ENCODE measurements at regions not wholly inside any gene's neighbourhood (a gene's known extent, or its start where the extent isn't known, plus 50 kb on each side); places are given as distances from the start of the nearest gene placed in this dataset.

DNA sequence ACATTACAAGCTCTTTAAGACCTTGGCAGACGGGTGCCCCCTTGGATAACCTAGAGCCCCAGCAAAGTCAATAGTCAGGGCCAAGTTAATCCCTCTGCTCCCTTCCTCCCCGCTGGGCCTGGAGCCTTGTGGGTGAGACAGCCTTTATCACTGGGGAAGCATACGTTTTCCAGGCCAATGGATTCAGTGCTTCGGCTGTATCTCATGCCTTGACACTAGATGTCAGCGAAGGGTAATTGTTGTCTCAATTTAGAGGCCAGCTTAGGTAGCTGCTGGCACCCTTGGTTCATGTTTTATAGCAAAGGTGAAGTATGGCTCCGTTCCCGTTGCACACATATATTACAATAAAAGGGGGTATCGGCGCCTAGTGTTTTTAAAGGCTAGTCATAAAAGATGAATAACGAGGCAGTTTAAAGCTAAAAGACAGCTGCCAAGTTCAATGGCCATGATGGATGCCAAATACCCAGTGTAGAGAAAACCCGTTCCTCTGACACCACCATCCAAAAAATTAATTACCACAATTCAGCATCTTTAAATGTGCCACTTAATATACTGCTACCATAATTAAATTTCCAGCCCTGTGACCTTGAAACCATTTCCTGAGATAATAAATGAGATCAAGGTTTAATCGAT is 52.3 kb upstream of the BNIP2 start:
- in situ Hi-C loops (cut with HindIII; ENCODE audit: low pct_unique_long_range_greater_than_20kb, low sequenced_read_pairs) = no loop called here
- DNase-seq (ENCODE audit: low read depth) = no peak

DNA sequence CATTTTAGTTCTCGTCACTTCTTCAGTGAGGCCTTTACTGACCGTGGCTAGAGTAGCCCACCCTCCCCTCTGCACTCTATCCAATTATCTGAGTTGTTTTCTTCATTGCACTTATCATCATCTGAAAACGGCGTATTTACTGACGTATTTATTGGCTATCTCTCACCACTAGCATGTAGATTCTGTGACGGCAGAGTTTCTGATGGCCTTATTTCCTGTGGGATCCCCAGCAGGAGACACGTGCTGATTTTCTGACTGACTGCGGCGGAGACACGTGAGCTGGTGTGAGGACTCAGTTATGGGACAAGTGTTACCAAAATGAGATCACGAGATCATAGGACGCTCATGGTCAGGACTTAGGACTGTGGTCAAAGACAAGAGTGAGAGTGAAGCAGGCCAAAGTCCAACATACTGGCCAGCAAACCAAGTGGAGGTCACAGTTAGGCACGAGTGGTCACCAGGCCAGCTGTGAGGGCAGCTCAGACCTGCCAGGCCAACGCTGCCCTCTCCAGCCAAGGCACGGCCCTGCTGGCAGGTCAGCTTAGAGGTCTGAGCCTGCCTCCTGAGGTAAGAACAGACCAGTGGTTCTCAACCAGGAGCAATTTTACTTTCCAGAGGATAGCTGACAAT is 50.6 kb upstream of the BNIP2 start:
- DNase-seq (ENCODE audit: low read depth) = no peak
- in situ Hi-C loops (cut with HindIII; ENCODE audit: low pct_unique_long_range_greater_than_20kb, low sequenced_read_pairs) = no loop called here
